ENCODE measurements at regions not wholly inside any gene's neighbourhood (a gene's known extent, or its start where the extent isn't known, plus 50 kb on each side); places are given as distances from the start of the nearest gene placed in this dataset.

GRCh38 chr6:134495890-134496248 is 178.0 kb upstream of the SGK1 start:
- no peaks in the 10 kb centered on the region for H3K36me3 ChIP-seq
- H3K27me3 ChIP-seq, result no peaks in the 10 kb centered on the region
- peak overlapping the region; percentile 26 to 82 (median 68) for H3K27ac ChIP-seq
- no peaks in the 10 kb centered on the region for H3K9me3 ChIP-seq
- no peak for DNase-seq
- TF ChIP-seq CTCF (IDR thresholded peaks at IDR 0.05) (no peak), POLR2A (IDR thresholded peaks at IDR 0.05) (no peak)
- H3K4me3 ChIP-seq, result no peak overlapping the region
- intact Hi-C loops (cut with DNase I), result no loop called here
- H3K4me1 ChIP-seq, result peaks cover 3 to 40% (median 14%) of the 10 kb centered on the region in 3 donors
- WGBS, 2 donors, result 35 to 39% methylated on average over 5 to 9 of the region's 9 CpGs

- H3K4me1 ChIP-seq, result peaks cover 3 to 36% (median 14%) of the 10 kb centered on the region in 3 donors
- no peaks in the 10 kb centered on the region for H3K9me3 ChIP-seq
- H3K27ac ChIP-seq, result peak overlapping the region; percentile 58 to 82 (median 68)
- H3K27me3 ChIP-seq, result no peaks in the 10 kb centered on the region
- intact Hi-C loops (cut with DNase I), result no loop called here
- TF ChIP-seq POLR2A (IDR thresholded peaks at IDR 0.05) (no peak), CTCF (IDR thresholded peaks at IDR 0.05) (no peak)
- 27 to 37% methylated on average over 1 of the region's 1 CpG for WGBS, 2 donors
- H3K4me3 ChIP-seq, result no peak overlapping the region
- DNase-seq, result no peak
- no peaks in the 10 kb centered on the region for H3K36me3 ChIP-seq
Observed at GRCh38 chr6:134495203-134495889, 177.4 kb upstream of the SGK1 start.

- Histone ChIP-seq H3K4me3 (no peak overlapping the region), H3K36me3 (no peaks in the 10 kb centered on the region), H3K27ac (no peak overlapping the region), H3K9me3 (no peaks in the 10 kb centered on the region), H3K27me3 (no peaks in the 10 kb centered on the region), H3K4me1 (peaks cover 3 to 29% (median 14%) of the 10 kb centered on the region in 3 donors)
- WGBS, 2 donors, result 74 to 86% methylated on average over 3 of the region's 3 CpGs
- TF ChIP-seq POLR2A (IDR thresholded peaks at IDR 0.05), result no peak
- DNase-seq, result no peak
- intact Hi-C loops (cut with DNase I), result no loop called here
Observed at GRCh38 chr6:134493789-134494188, 175.9 kb upstream of the SGK1 start.

- Histone ChIP-seq H3K27me3 (no peaks in the 10 kb centered on the region), H3K27ac (peak overlapping the region in 3 of 4 donors; percentile 50 to 74 (median 74)), H3K9me3 (no peaks in the 10 kb centered on the region), H3K4me3 (no peak overlapping the region), H3K4me1 (peaks cover 0 to 22% (median 9%) of the 10 kb centered on the region in 3 donors), H3K36me3 (no peaks in the 10 kb centered on the region)
- 66 to 77% methylated on average over 2 of the region's 2 CpGs for WGBS, 2 donors
- intact Hi-C loops (cut with DNase I), result no loop called here
- no peak for DNase-seq
- no peak for TF ChIP-seq CTCF (IDR thresholded peaks at IDR 0.05)
- no peak for TF ChIP-seq POLR2A (IDR thresholded peaks at IDR 0.05)
Observed at GRCh38 chr6:134491477-134491876, 173.6 kb upstream of the SGK1 start.

- TF ChIP-seq POLR2A (IDR thresholded peaks at IDR 0.05) (no peak), CTCF (IDR thresholded peaks at IDR 0.05) (no peak)
- H3K27me3 ChIP-seq, result no peaks in the 10 kb centered on the region
- WGBS, 2 donors, result 58 to 75% methylated on average over 12 of the region's 12 CpGs
- H3K4me1 ChIP-seq, result peaks cover 7 to 30% (median 8%) of the 10 kb centered on the region in 3 donors
- H3K36me3 ChIP-seq, result no peaks in the 10 kb centered on the region
- H3K9me3 ChIP-seq, result no peaks in the 10 kb centered on the region
- peak overlapping the region in 3 of 4 donors; percentile 4 to 43 (median 36) for H3K27ac ChIP-seq
- H3K4me3 ChIP-seq, result no peak overlapping the region
- DNase-seq, result no peak
- intact Hi-C loops (cut with DNase I), result no loop called here
Observed at GRCh38 chr6:134482593-134483270, 164.8 kb upstream of the SGK1 start.
